PC-3 (cell line): ENCODE measurements at regions not wholly inside any gene's neighbourhood (a gene's known extent, or its start where the extent isn't known, plus 50 kb on each side); places are given as distances from the start of the nearest gene placed in this dataset.

ENCODE experiments used
- ATAC-seq: fragments of 200-7000 bp; cut with Tn5 transposase; 2 replicates; pipeline ENCODE4 v1.9.1; 2020; ENCODE audit warnings: mild to moderate bottlenecking, moderate library complexity
- BruUV-seq: library from RNA; stranded (reverse); fragments of 400-500 nt; replicated peaks from 2 replicates; lab custom pipeline; 2021; lab: Mats Ljungman, UMichigan
- CTCF ChIA-PET: fragments of 300-600 bp; sonication (Branson Sonifier 250); formaldehyde crosslinking; loops from one replicate; lab custom pipeline; 2022; ENCODE audit warnings: antibody characterized with exemption; lab: Charles Lee
- POLR2A ChIA-PET: fragments of 300-600 bp; sonication (Branson Sonifier 250); formaldehyde crosslinking; loops from one replicate; lab custom pipeline; 2022; ENCODE audit warnings: antibody characterized with exemption; ENCODE audit not compliant: unreplicated experiment; lab: Charles Lee
- DNase-seq: peaks from one replicate; pipeline ENCODE4 v3.0.0-alpha.2; 2015
- H2AFZ ChIP-seq: fragments of 300-600 bp; sonication (generic); 2 replicates; pipeline ENCODE4 v1.6.0; 2016; ENCODE audit warnings: antibody characterized with exemption, low read length
- H3F3A ChIP-seq: fragments of 300-600 bp; sonication (generic); one replicate; pipeline ENCODE4 v1.6.0; 2017; ENCODE audit warnings: antibody characterized with exemption, low read length, control low read depth, mild to moderate bottlenecking; ENCODE audit not compliant: unreplicated experiment
- H3K27ac ChIP-seq: fragments of 300-600 bp; sonication (generic); 2 replicates; pipeline ENCODE4 v1.5.1; 2016; ENCODE audit warnings: mild to moderate bottlenecking, low read length
- H3K27me3 ChIP-seq: fragments of 300-600 bp; sonication (generic); 2 replicates; pipeline ENCODE4 v1.6.1; 2016; ENCODE audit warnings: low read length, mixed read lengths
- H3K36me3 ChIP-seq: fragments of 300-600 bp; sonication (generic); 2 replicates; pipeline ENCODE4 v1.6.1; 2016; ENCODE audit warnings: low read depth, mixed run types, low read length, mixed read lengths
- H3K4me1 ChIP-seq: fragments of 300-600 bp; sonication (generic); 2 replicates; pipeline ENCODE4 v1.5.1; 2016; ENCODE audit warnings: low read length; ENCODE audit not compliant: insufficient read depth
- H3K4me2 ChIP-seq: fragments of 300-600 bp; sonication (generic); 2 replicates; pipeline ENCODE4 v1.6.0; 2016; ENCODE audit warnings: low read length
- H3K4me3 ChIP-seq: fragments of 300-600 bp; sonication (generic); 2 replicates; pipeline ENCODE4 v1.5.1; 2016; ENCODE audit warnings: mild to moderate bottlenecking, low read length, mixed read lengths
- H3K79me2 ChIP-seq: fragments of 300-600 bp; sonication (generic); 2 replicates; pipeline ENCODE4 v1.6.1; 2017; ENCODE audit warnings: low read length, mixed read lengths
- H3K9ac ChIP-seq: fragments of 300-600 bp; sonication (generic); 2 replicates; pipeline ENCODE4 v1.6.0; 2016; ENCODE audit warnings: mild to moderate bottlenecking, low read length
- H3K9me2 ChIP-seq: fragments of 300-600 bp; sonication (generic); replicated peaks from 2 replicates; pipeline ENCODE4 v1.6.1; 2016; ENCODE audit warnings: mixed run types, low read length, mixed read lengths
- H3K9me3 ChIP-seq: fragments of 300-600 bp; sonication (generic); 2 replicates; pipeline ENCODE4 v1.6.1; 2016; ENCODE audit warnings: low read length, mixed read lengths
- H4K20me1 ChIP-seq: fragments of 300-600 bp; sonication (generic); 2 replicates; pipeline ENCODE4 v1.6.1; 2016; ENCODE audit warnings: low read length, mixed read lengths
- CTCF ChIP-seq: fragments of 300-600 bp; sonication (generic); conservative IDR thresholded peaks from 2 replicates; pipeline ENCODE4 v1.5.1; 2017; ENCODE audit warnings: antibody characterized with exemption, low read depth, mild to moderate bottlenecking, low read length
- EZH2 ChIP-seq: fragments of 300-600 bp; sonication (generic); IDR thresholded peaks from one replicate; pipeline ENCODE4 v1.6.1; 2017; ENCODE audit warnings: antibody characterized with exemption, mild to moderate bottlenecking, low read length; ENCODE audit not compliant: unreplicated experiment
- EZH2phosphoT487 ChIP-seq: fragments of 300-600 bp; sonication (generic); IDR thresholded peaks from 2 replicates; pipeline ENCODE4 v1.6.1; 2018; ENCODE audit warnings: mild to moderate bottlenecking, antibody characterized with exemption, low read length, borderline replicate concordance
- intact Hi-C: fragments of 100-400 bp; cut with micrococcal nuclease; formaldehyde crosslinking; loops from 2 replicates; pipeline ENCODE4 v1.9.0; 2023

- H2AFZ ChIP-seq = no peak overlapping the region
- CTCF ChIA-PET = no interaction called here
- POLR2A ChIA-PET = no interaction called here
- H3K9ac ChIP-seq = no peak overlapping the region
- no peaks in the 10 kb centered on the region for H3K9me2 ChIP-seq
- no peak for DNase-seq
- no peaks in the 10 kb centered on the region for H3K79me2 ChIP-seq
- H3K27ac ChIP-seq = no peak overlapping the region
- no peaks in the 10 kb centered on the region for H3K27me3 ChIP-seq
- no peak overlapping the region for H3K4me3 ChIP-seq
- no peak for ATAC-seq
- no peaks in the 10 kb centered on the region for H4K20me1 ChIP-seq
- H3K36me3 ChIP-seq = no peaks in the 10 kb centered on the region
- no peaks in the 10 kb centered on the region for H3F3A ChIP-seq
- intact Hi-C loops = no loop called here
- no peak overlapping the region for H3K4me2 ChIP-seq
- TF ChIP-seq CTCF (no peak), EZH2phosphoT487 (no peak), EZH2 (no peak)
- BruUV-seq = no TSS peak
- H3K9me3 ChIP-seq = no peaks in the 10 kb centered on the region
- peaks cover 38% of the 10 kb centered on the region for H3K4me1 ChIP-seq
Measured at GRCh38 chr2:37798315-37799005, 126.6 kb upstream of the RMDN2 start.

- intact Hi-C loops = loop anchor here (5.0 kb wide), 1 partner anchor 328 kb away; no protein-coding TSS in a partner anchor
- POLR2A ChIA-PET = no interaction called here
- CTCF ChIA-PET = interaction anchor here (0.5 kb wide), 1 partner anchor 212 kb away, joined by 6 read pairs; no protein-coding TSS in a partner anchor
Measured at GRCh38 chr2:37800176-37800858, 124.8 kb upstream of the RMDN2 start.

More at GRCh38 chr2:37800176-37800858, 124.8 kb upstream of the RMDN2 start:
- TF ChIP-seq EZH2phosphoT487 (no peak), EZH2 (no peak), CTCF (no peak)
- Histone ChIP-seq H3K4me2 (peak overlapping the region; percentile 14), H3K9ac (no peak overlapping the region), H3K36me3 (no peaks in the 10 kb centered on the region), H3K4me1 (peaks cover 41% of the 10 kb centered on the region), H3K9me3 (no peaks in the 10 kb centered on the region), H2AFZ (no peak overlapping the region), H3K27ac (peak overlapping the region; percentile 47), H4K20me1 (no peaks in the 10 kb centered on the region), H3K4me3 (no peak overlapping the region), H3K79me2 (no peaks in the 10 kb centered on the region), H3K9me2 (no peaks in the 10 kb centered on the region), H3K27me3 (no peaks in the 10 kb centered on the region), H3F3A (no peaks in the 10 kb centered on the region)
- BruUV-seq = no TSS peak
- peak; percentile 31 for ATAC-seq
- DNase-seq = peak; percentile 73
